AG09309 (cell line): ENCODE measurements at regions not wholly inside any gene's neighbourhood (a gene's known extent, or its start where the extent isn't known, plus 50 kb on each side); places are given as distances from the start of the nearest gene placed in this dataset.

Experiments used
- DNase-seq: peaks from one replicate; pipeline ENCODE4 v3.0.0-alpha.2; 2010; ENCODE audit warnings: low read depth
- H3K4me3 ChIP-seq: 2 replicates; pipeline ENCODE4 v1.5.1; 2011; ENCODE audit warnings: mild to moderate bottlenecking, low read depth, low read length, moderate library complexity; ENCODE audit not compliant: control insufficient read depth
- CTCF ChIP-seq: IDR thresholded peaks from 2 replicates; pipeline ENCODE4 v1.5.1; 2011; ENCODE audit warnings: mild to moderate bottlenecking, low read depth, low read length, inconsistent platforms; ENCODE audit not compliant: insufficient read depth, control insufficient read depth; ENCODE audit errors: missing control alignments

- DNase-seq = no peak
- H3K4me3 ChIP-seq = no peak overlapping the region
Observed at GRCh38 chr3:102162251-102162650, 272.6 kb upstream of the ZPLD1 start.

GRCh38 chr3:102163039-102163817 lies 271.6 kb upstream of the ZPLD1 start:
- no peak overlapping the region for H3K4me3 ChIP-seq
- DNase-seq = peak; percentile 42
- no peak for TF ChIP-seq CTCF

More at GRCh38 chr3:102162251-102162650, 272.6 kb upstream of the ZPLD1 start:
- no peak for TF ChIP-seq CTCF

- DNase-seq = no peak
- no peak for TF ChIP-seq CTCF
- no peak overlapping the region for H3K4me3 ChIP-seq
Observed at GRCh38 chr3:102163818-102164154, 271.0 kb upstream of the ZPLD1 start.

- TF ChIP-seq CTCF = no peak
- DNase-seq = peak; percentile 77
- no peak overlapping the region for H3K4me3 ChIP-seq
Observed at GRCh38 chr3:102165367-102165766, 269.4 kb upstream of the ZPLD1 start.

GRCh38 chr3:102169915-102170479 lies 264.8 kb upstream of the ZPLD1 start:
- no peak for DNase-seq
- no peak overlapping the region for H3K4me3 ChIP-seq
- TF ChIP-seq CTCF = no peak

- no peak for TF ChIP-seq CTCF
- DNase-seq = no peak
- H3K4me3 ChIP-seq = no peak overlapping the region
Observed at GRCh38 chr3:102170545-102170944, 264.3 kb upstream of the ZPLD1 start.
